MM.1S (cell line): ENCODE measurements at regions not wholly inside any gene's neighbourhood (a gene's known extent, or its start where the extent isn't known, plus 50 kb on each side); places are given as distances from the start of the nearest gene placed in this dataset.

Source experiments
- DNase-seq: peaks from one replicate; pipeline ENCODE4 v3.0.0-alpha.2; 2015
- H2AFZ ChIP-seq: fragments of 300-600 bp; sonication (generic); 2 replicates; pipeline ENCODE4 v1.6.0; 2016; ENCODE audit warnings: antibody characterized with exemption, low read length
- H3F3A ChIP-seq: fragments of 300-600 bp; sonication (generic); 2 replicates; pipeline ENCODE4 v1.6.1; 2016; ENCODE audit warnings: mild to moderate bottlenecking, antibody characterized with exemption, low read length, moderate library complexity, mixed read lengths; ENCODE audit not compliant: insufficient read depth
- H3K27ac ChIP-seq: fragments of 300-600 bp; sonication (generic); 2 replicates; pipeline ENCODE4 v1.5.1; 2016; ENCODE audit warnings: mild to moderate bottlenecking, low read length
- H3K27me3 ChIP-seq: fragments of 300-600 bp; sonication (generic); replicated peaks from 2 replicates; pipeline ENCODE4 v1.6.0; 2016; ENCODE audit warnings: low read length; ENCODE audit not compliant: insufficient read depth
- H3K36me3 ChIP-seq: fragments of 300-600 bp; sonication (generic); replicated peaks from 2 replicates; pipeline ENCODE4 v1.6.1; 2016; ENCODE audit warnings: mild to moderate bottlenecking, low read length, mixed read lengths; ENCODE audit not compliant: insufficient read depth
- H3K4me1 ChIP-seq: fragments of 300-600 bp; sonication (generic); 2 replicates; pipeline ENCODE4 v1.6.1; 2016; ENCODE audit warnings: low read length, mixed read lengths
- H3K4me2 ChIP-seq: fragments of 300-600 bp; sonication (generic); 2 replicates; pipeline ENCODE4 v1.6.0; 2016; ENCODE audit warnings: low read depth, low read length
- H3K4me3 ChIP-seq: fragments of 300-600 bp; sonication (generic); 2 replicates; pipeline ENCODE4 v1.5.1; 2016; ENCODE audit warnings: low read length, mixed read lengths
- H3K79me2 ChIP-seq: fragments of 300-600 bp; sonication (generic); 2 replicates; pipeline ENCODE4 v1.6.1; 2016; ENCODE audit warnings: mixed run types, low read length, mixed read lengths
- H3K9ac ChIP-seq: fragments of 300-600 bp; sonication (generic); 2 replicates; pipeline ENCODE4 v1.6.1; 2016; ENCODE audit warnings: low read length, mixed read lengths
- H3K9me2 ChIP-seq: fragments of 300-600 bp; sonication (generic); replicated peaks from 2 replicates; pipeline ENCODE4 v1.6.1; 2016; ENCODE audit warnings: mild to moderate bottlenecking, low read length, mixed read lengths; ENCODE audit not compliant: insufficient read depth
- H3K9me3 ChIP-seq: fragments of 300-600 bp; sonication (generic); replicated peaks from 2 replicates; pipeline ENCODE4 v1.6.1; 2016; ENCODE audit warnings: mild to moderate bottlenecking, low read length, mixed read lengths; ENCODE audit not compliant: insufficient read depth
- H4K20me1 ChIP-seq: fragments of 300-600 bp; sonication (generic); 2 replicates; pipeline ENCODE4 v1.6.1; 2016; ENCODE audit warnings: mild to moderate bottlenecking, low read length, moderate library complexity, mixed read lengths; ENCODE audit not compliant: insufficient read depth
- EZH2 ChIP-seq: fragments of 300-600 bp; sonication (generic); optimal IDR thresholded peaks from 2 replicates; pipeline ENCODE3; 2017; ENCODE audit warnings: low read depth, mild to moderate bottlenecking, antibody characterized with exemption, low read length, mixed read lengths
- EZH2phosphoT487 ChIP-seq: fragments of 300-600 bp; sonication (generic); IDR thresholded peaks from 2 replicates; pipeline ENCODE4 v1.6.1; 2018; ENCODE audit warnings: antibody characterized with exemption, low read length
- TF ChIP-seq, protein P1 (sequence below): fragments of 300-600 bp; sonication (generic); IDR thresholded peaks from 2 replicates; pipeline ENCODE4 v1.5.1; 2016; ENCODE audit warnings: antibody characterized with exemption, low read length, mixed read lengths

GRCh38 chr4:55284331-55284730, 61.7 kb upstream of the SRD5A3 start:
- no peaks in the 10 kb centered on the region for H3K27me3 ChIP-seq
- H3F3A ChIP-seq: no peaks in the 10 kb centered on the region
- H3K27ac ChIP-seq: no peak overlapping the region
- no peaks in the 10 kb centered on the region for H3K79me2 ChIP-seq
- H3K9me2 ChIP-seq: no peaks in the 10 kb centered on the region
- H3K4me3 ChIP-seq: no peak overlapping the region
- DNase-seq: no peak
- H2AFZ ChIP-seq: no peak overlapping the region
- H3K4me1 ChIP-seq: no peaks in the 10 kb centered on the region
- TF ChIP-seq EZH2 (no peak), EZH2phosphoT487 (no peak)
- TF ChIP-seq, protein P1, sequence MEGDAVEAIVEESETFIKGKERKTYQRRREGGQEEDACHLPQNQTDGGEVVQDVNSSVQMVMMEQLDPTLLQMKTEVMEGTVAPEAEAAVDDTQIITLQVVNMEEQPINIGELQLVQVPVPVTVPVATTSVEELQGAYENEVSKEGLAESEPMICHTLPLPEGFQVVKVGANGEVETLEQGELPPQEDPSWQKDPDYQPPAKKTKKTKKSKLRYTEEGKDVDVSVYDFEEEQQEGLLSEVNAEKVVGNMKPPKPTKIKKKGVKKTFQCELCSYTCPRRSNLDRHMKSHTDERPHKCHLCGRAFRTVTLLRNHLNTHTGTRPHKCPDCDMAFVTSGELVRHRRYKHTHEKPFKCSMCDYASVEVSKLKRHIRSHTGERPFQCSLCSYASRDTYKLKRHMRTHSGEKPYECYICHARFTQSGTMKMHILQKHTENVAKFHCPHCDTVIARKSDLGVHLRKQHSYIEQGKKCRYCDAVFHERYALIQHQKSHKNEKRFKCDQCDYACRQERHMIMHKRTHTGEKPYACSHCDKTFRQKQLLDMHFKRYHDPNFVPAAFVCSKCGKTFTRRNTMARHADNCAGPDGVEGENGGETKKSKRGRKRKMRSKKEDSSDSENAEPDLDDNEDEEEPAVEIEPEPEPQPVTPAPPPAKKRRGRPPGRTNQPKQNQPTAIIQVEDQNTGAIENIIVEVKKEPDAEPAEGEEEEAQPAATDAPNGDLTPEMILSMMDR: no peak
- no peaks in the 10 kb centered on the region for H3K9me3 ChIP-seq
- no peak overlapping the region for H3K9ac ChIP-seq
- no peaks in the 10 kb centered on the region for H3K36me3 ChIP-seq
- H3K4me2 ChIP-seq: no peak overlapping the region
- no peaks in the 10 kb centered on the region for H4K20me1 ChIP-seq

- no peaks in the 10 kb centered on the region for H3F3A ChIP-seq
- no peak overlapping the region for H3K4me3 ChIP-seq
- TF ChIP-seq EZH2 (no peak), EZH2phosphoT487 (no peak)
- TF ChIP-seq, protein P1: no peak
- H4K20me1 ChIP-seq: no peaks in the 10 kb centered on the region
- no peaks in the 10 kb centered on the region for H3K27me3 ChIP-seq
- H3K4me2 ChIP-seq: no peak overlapping the region
- H3K9me2 ChIP-seq: no peaks in the 10 kb centered on the region
- no peaks in the 10 kb centered on the region for H3K36me3 ChIP-seq
- no peak overlapping the region for H3K27ac ChIP-seq
- no peaks in the 10 kb centered on the region for H3K9me3 ChIP-seq
- H3K79me2 ChIP-seq: no peaks in the 10 kb centered on the region
- H3K9ac ChIP-seq: no peak overlapping the region
- H3K4me1 ChIP-seq: no peaks in the 10 kb centered on the region
- no peak overlapping the region for H2AFZ ChIP-seq
- DNase-seq: no peak
These were observed 54.8 kb upstream of the SRD5A3 start for GRCh38 chr4:55291227-55291640.

DNA sequence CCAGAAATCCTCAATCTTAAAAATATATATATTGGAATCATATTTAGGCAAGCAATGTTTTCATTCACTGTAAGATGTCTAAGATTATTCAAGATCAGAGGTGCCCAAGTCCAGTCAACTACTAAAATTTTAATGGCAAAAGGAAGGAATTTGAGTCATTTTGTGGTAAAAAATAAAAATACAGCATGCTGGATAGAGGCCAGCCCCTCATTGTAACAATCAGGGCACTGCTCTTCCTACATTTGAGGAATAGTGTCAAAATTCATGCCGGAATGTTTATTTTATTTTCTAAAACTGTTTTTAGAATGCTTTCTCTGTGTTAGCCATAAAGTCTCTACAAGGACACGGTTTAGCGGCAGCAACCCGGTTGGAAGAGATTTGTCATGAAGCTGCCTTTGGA, 49.9 kb upstream of the SRD5A3 start:
- Histone ChIP-seq H3K9me2 (no peaks in the 10 kb centered on the region), H3K79me2 (no peaks in the 10 kb centered on the region), H3K4me1 (no peaks in the 10 kb centered on the region), H3K4me2 (no peak overlapping the region), H3K4me3 (no peak overlapping the region), H3F3A (no peaks in the 10 kb centered on the region), H4K20me1 (no peaks in the 10 kb centered on the region), H3K27ac (no peak overlapping the region), H3K9me3 (no peaks in the 10 kb centered on the region), H3K27me3 (no peaks in the 10 kb centered on the region), H3K36me3 (no peaks in the 10 kb centered on the region), H2AFZ (no peak overlapping the region), H3K9ac (no peak overlapping the region)
- DNase-seq: no peak
- TF ChIP-seq EZH2 (no peak), EZH2phosphoT487 (no peak)
- TF ChIP-seq, protein P1: no peak
